ENCODE measurements at regions not wholly inside any gene's neighbourhood (a gene's known extent, or its start where the extent isn't known, plus 50 kb on each side); places are given as distances from the start of the nearest gene placed in this dataset.

GRCh38 chr9:31683116-31683515 lies 701.3 kb upstream of the ACO1 start:
- no peak for DNase-seq
- no peaks in the 10 kb centered on the region for H3K36me3 Mint-ChIP-seq (ENCODE audit: low read depth)
- peaks cover 4% of the 10 kb centered on the region for H3K4me1 Mint-ChIP-seq (ENCODE audit: low read depth)
- no peaks in the 10 kb centered on the region for H3K9me3 Mint-ChIP-seq
- H3K27me3 Mint-ChIP-seq = no peaks in the 10 kb centered on the region
- H3K4me3 Mint-ChIP-seq = no peak overlapping the region
- H3K27ac Mint-ChIP-seq = no peak overlapping the region

GRCh38 chr9:31697956-31698355 lies 686.5 kb upstream of the ACO1 start:
- peaks cover 28% of the 10 kb centered on the region for H3K4me1 Mint-ChIP-seq (ENCODE audit: low read depth)
- H3K9me3 Mint-ChIP-seq = peaks cover 8% of the 10 kb centered on the region
- H3K4me3 Mint-ChIP-seq = no peak overlapping the region
- H3K36me3 Mint-ChIP-seq (ENCODE audit: low read depth) = peaks cover 1% of the 10 kb centered on the region
- H3K27me3 Mint-ChIP-seq = no peaks in the 10 kb centered on the region
- H3K27ac Mint-ChIP-seq = peak overlapping the region; percentile 35
- no peak for DNase-seq

DNA sequence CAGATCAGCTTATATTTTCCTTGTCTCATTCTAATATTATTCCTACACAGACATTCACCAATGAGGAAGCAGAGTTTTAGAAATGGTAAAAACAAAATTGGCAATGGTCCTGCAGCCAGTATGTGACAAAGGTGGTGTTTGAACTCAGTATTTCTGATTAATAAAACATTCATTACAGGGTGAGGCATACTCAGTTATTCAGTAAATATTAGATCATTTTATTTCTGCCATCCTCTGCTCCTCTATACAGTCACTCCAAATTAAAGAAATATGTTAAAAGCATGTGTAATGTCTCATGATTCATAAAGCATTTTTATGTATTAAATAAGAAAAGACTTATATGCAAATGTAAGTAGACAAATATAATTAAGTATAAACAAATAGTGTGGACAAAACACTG lies 684.6 kb upstream of the ACO1 start:
- H3K4me1 Mint-ChIP-seq (ENCODE audit: low read depth) = peaks cover 28% of the 10 kb centered on the region
- peaks cover 1% of the 10 kb centered on the region for H3K36me3 Mint-ChIP-seq (ENCODE audit: low read depth)
- no peak overlapping the region for H3K4me3 Mint-ChIP-seq
- H3K27ac Mint-ChIP-seq = peak overlapping the region; percentile 80
- DNase-seq = no peak
- H3K27me3 Mint-ChIP-seq = no peaks in the 10 kb centered on the region
- H3K9me3 Mint-ChIP-seq = peaks cover 8% of the 10 kb centered on the region

DNA sequence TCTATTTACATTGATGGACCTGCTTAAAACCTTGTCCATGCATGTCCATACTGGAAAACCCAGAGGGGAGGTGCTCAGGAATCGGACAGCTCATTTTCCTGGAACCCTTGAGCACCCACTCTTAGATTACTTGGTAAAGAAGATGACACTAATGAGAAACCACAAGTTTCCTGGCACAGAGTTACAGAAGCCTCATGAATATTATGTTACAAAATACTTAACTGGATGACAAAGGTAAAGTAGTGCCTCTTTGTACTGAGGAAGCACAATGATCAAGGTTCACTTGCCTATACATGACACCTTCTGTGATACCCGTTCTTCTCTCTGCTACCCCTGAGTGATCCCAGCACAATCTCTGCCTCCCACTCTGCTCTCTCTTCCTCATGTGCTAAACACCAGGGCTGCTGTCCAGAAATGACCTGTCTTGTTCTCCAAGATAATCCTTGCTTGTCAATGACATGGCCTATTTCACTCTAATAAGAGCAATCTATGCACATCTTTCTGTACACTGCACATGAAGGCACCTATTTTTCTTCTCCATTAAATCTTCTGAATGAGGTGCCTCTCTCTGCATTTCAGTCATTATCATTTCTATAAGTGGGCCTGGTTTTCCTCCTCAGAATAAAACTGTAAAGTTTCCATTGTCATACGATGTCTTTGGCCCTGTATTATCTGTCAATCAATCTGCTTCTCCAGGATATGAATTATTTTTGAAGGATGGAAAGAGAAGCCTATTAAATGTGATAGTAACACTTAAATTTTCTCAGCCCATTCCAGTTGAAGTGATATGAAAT lies 684.0 kb upstream of the ACO1 start:
- H3K27ac Mint-ChIP-seq = peak overlapping the region; percentile 80
- peaks cover 8% of the 10 kb centered on the region for H3K9me3 Mint-ChIP-seq
- peaks cover 28% of the 10 kb centered on the region for H3K4me1 Mint-ChIP-seq (ENCODE audit: low read depth)

GRCh38 chr9:31702957-31703356 lies 681.5 kb upstream of the ACO1 start:
- H3K27ac Mint-ChIP-seq = no peak overlapping the region
- no peaks in the 10 kb centered on the region for H3K36me3 Mint-ChIP-seq (ENCODE audit: low read depth)
- H3K4me1 Mint-ChIP-seq (ENCODE audit: low read depth) = peaks cover 23% of the 10 kb centered on the region
- DNase-seq = no peak
- peaks cover 5% of the 10 kb centered on the region for H3K9me3 Mint-ChIP-seq
- no peak overlapping the region for H3K4me3 Mint-ChIP-seq
- H3K27me3 Mint-ChIP-seq = no peaks in the 10 kb centered on the region

More for the DNA sequence above, 684.0 kb upstream of the ACO1 start:
- DNase-seq = no peak
- H3K27me3 Mint-ChIP-seq = no peaks in the 10 kb centered on the region
- H3K4me3 Mint-ChIP-seq = no peak overlapping the region
- H3K36me3 Mint-ChIP-seq (ENCODE audit: low read depth) = peaks cover 1% of the 10 kb centered on the region

GRCh38 chr9:31715250-31715649 lies 669.2 kb upstream of the ACO1 start:
- no peak for DNase-seq
- H3K36me3 Mint-ChIP-seq (ENCODE audit: low read depth) = no peaks in the 10 kb centered on the region
- H3K4me3 Mint-ChIP-seq = no peak overlapping the region
- no peaks in the 10 kb centered on the region for H3K9me3 Mint-ChIP-seq
- no peaks in the 10 kb centered on the region for H3K4me1 Mint-ChIP-seq (ENCODE audit: low read depth)
- H3K27me3 Mint-ChIP-seq = no peaks in the 10 kb centered on the region
- no peak overlapping the region for H3K27ac Mint-ChIP-seq

GRCh38 chr9:31719262-31719661 lies 665.2 kb upstream of the ACO1 start:
- DNase-seq = no peak
- Mint-ChIP-seq H3K36me3 (ENCODE audit: low read depth) (no peaks in the 10 kb centered on the region), H3K4me1 (ENCODE audit: low read depth) (no peaks in the 10 kb centered on the region), H3K27ac (no peak overlapping the region), H3K4me3 (no peak overlapping the region), H3K27me3 (no peaks in the 10 kb centered on the region), H3K9me3 (no peaks in the 10 kb centered on the region)

DNA sequence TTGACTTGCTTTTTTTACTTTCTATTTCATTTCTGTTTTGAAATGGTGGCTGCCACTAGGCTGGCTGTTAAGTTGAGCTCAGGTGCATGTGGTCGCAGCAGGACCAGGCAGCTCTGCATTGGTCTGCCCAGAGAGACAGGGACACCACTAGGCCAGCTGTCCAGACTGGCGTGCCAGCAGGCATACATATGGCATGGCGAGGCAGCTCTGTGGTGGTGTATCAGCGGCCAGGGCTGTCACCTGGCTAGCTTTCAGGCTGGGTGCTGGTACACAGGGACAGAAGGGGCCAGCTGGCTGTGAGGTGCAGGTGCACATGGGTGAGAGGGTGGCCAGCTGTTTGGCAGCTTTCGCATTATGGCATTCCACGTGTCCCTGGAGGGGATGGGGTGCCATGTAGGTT lies 654.0 kb upstream of the ACO1 start:
- no peaks in the 10 kb centered on the region for H3K4me1 Mint-ChIP-seq (ENCODE audit: low read depth)
- H3K4me3 Mint-ChIP-seq = no peak overlapping the region
- no peak overlapping the region for H3K27ac Mint-ChIP-seq
- no peaks in the 10 kb centered on the region for H3K9me3 Mint-ChIP-seq
- H3K36me3 Mint-ChIP-seq (ENCODE audit: low read depth) = no peaks in the 10 kb centered on the region
- DNase-seq = no peak
- H3K27me3 Mint-ChIP-seq = no peaks in the 10 kb centered on the region

GRCh38 chr9:31733166-31733565 lies 651.3 kb upstream of the ACO1 start:
- H3K4me1 Mint-ChIP-seq (ENCODE audit: low read depth) = no peaks in the 10 kb centered on the region
- no peaks in the 10 kb centered on the region for H3K9me3 Mint-ChIP-seq
- no peak overlapping the region for H3K27ac Mint-ChIP-seq
- no peaks in the 10 kb centered on the region for H3K27me3 Mint-ChIP-seq
- no peaks in the 10 kb centered on the region for H3K36me3 Mint-ChIP-seq (ENCODE audit: low read depth)
- no peak overlapping the region for H3K4me3 Mint-ChIP-seq
- no peak for DNase-seq

GRCh38 chr9:31736581-31737179 lies 647.8 kb upstream of the ACO1 start:
- no peak for DNase-seq
- no peaks in the 10 kb centered on the region for H3K36me3 Mint-ChIP-seq (ENCODE audit: low read depth)
- H3K9me3 Mint-ChIP-seq = no peaks in the 10 kb centered on the region
- H3K4me3 Mint-ChIP-seq = no peak overlapping the region
- H3K4me1 Mint-ChIP-seq (ENCODE audit: low read depth) = no peaks in the 10 kb centered on the region
- no peak overlapping the region for H3K27ac Mint-ChIP-seq
- peaks cover 3% of the 10 kb centered on the region for H3K27me3 Mint-ChIP-seq

GRCh38 chr9:31740705-31741104 lies 643.7 kb upstream of the ACO1 start:
- no peak overlapping the region for H3K27ac Mint-ChIP-seq
- H3K36me3 Mint-ChIP-seq (ENCODE audit: low read depth) = no peaks in the 10 kb centered on the region
- H3K9me3 Mint-ChIP-seq = no peaks in the 10 kb centered on the region
- no peaks in the 10 kb centered on the region for H3K4me1 Mint-ChIP-seq (ENCODE audit: low read depth)
- DNase-seq = no peak
- H3K4me3 Mint-ChIP-seq = no peak overlapping the region
- peaks cover 3% of the 10 kb centered on the region for H3K27me3 Mint-ChIP-seq

DNA sequence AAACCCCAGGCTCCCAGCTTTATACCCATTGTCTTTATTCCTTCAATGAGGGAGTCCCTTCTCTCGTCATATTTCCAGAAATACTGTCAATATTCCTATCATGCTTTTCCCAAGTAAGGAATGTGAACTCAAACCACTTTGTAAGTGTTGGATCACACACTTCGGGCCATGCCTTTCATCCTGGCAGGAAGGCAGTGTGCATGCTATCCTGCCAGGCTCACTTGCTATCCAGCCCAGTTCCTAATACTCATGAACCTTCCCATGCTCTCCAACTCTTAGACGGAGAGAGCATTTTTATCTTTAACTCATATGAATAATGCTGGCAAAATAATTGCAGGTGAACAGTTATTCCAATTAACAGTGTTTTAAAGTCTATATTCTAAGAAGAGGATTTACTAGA lies 639.9 kb upstream of the ACO1 start:
- Mint-ChIP-seq H3K27ac (no peak overlapping the region), H3K36me3 (ENCODE audit: low read depth) (no peaks in the 10 kb centered on the region), H3K9me3 (no peaks in the 10 kb centered on the region), H3K4me1 (ENCODE audit: low read depth) (no peaks in the 10 kb centered on the region), H3K27me3 (no peaks in the 10 kb centered on the region), H3K4me3 (no peak overlapping the region)
- DNase-seq = no peak

DNA sequence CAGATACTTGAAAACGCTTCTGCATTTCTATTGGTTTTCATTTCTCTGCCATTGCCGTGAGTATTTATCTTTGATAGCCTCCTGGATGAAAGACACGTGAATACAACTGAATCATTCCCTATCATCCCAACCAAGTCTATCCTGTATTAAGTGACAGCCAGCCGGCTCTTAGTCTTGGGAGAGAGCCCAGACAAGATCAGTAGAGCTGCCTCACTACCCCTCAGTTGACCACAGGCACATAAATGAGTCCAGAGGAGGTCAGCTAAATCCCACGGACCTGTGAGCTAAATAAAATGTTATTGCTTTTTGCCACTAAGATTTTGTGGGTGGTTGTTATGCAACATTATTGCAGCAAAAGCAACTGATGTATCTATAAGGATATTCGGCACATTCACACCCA lies 639.0 kb upstream of the ACO1 start:
- no peaks in the 10 kb centered on the region for H3K9me3 Mint-ChIP-seq
- no peak overlapping the region for H3K27ac Mint-ChIP-seq
- H3K36me3 Mint-ChIP-seq (ENCODE audit: low read depth) = no peaks in the 10 kb centered on the region
- H3K4me3 Mint-ChIP-seq = no peak overlapping the region
- no peaks in the 10 kb centered on the region for H3K4me1 Mint-ChIP-seq (ENCODE audit: low read depth)
- no peak for DNase-seq
- H3K27me3 Mint-ChIP-seq = no peaks in the 10 kb centered on the region

DNA sequence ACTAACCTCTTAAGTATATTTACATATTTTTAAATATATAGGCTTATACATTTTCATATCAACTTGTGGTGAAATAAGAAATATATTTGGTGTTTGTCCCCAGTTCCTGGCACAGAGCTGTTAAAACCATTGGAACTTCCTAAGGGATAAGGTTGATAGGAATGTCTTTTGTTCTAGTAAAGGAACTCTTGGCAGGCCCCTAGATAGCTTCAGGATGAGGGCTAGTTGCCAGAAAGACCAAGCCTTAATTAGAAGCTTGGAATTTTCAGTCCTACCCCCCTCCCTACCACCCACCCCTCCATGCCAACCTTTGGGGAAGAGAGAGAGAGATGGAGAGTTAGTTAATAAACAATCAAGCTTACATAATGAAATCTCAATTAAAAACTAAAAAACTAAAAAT lies 638.6 kb upstream of the ACO1 start:
- H3K27me3 Mint-ChIP-seq = no peaks in the 10 kb centered on the region
- no peaks in the 10 kb centered on the region for H3K36me3 Mint-ChIP-seq (ENCODE audit: low read depth)
- no peak overlapping the region for H3K27ac Mint-ChIP-seq
- H3K4me1 Mint-ChIP-seq (ENCODE audit: low read depth) = no peaks in the 10 kb centered on the region
- no peaks in the 10 kb centered on the region for H3K9me3 Mint-ChIP-seq
- no peak overlapping the region for H3K4me3 Mint-ChIP-seq
- no peak for DNase-seq

DNA sequence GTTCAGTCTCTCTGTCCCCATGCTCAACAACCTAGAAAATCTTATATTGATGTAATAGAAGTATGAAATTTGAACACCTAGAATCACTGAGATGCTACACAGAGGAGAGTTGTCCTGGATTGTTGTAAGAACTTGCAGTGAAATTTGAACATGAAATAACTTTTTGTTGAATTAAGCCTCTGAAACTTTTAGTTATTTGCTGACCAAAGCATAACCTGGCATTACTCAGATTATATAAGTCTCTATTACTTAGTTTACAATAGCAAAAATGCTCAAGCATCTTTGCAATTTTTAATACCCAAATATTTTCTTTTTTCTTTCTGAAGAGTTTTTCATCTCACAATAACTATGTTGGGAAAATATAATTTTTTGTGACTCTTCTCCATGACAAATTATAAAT lies 630.7 kb upstream of the ACO1 start:
- Mint-ChIP-seq H3K36me3 (ENCODE audit: low read depth) (no peaks in the 10 kb centered on the region), H3K9me3 (peaks cover 2% of the 10 kb centered on the region), H3K4me3 (no peak overlapping the region), H3K27ac (no peak overlapping the region), H3K4me1 (ENCODE audit: low read depth) (peaks cover 6% of the 10 kb centered on the region), H3K27me3 (no peaks in the 10 kb centered on the region)
- no peak for DNase-seq

All from activated T-cell treated with anti-CD3 and anti-CD28 coated beads, Interleukin-2, amount 50 U/mL, for 24 hours (primary cell).